ENCODE measurements at regions not wholly inside any gene's neighbourhood (a gene's known extent, or its start where the extent isn't known, plus 50 kb on each side); places are given as distances from the start of the nearest gene placed in this dataset.
"Not testable (repeated sequence)": the region's sequence is repeated elsewhere in the genome, so short reads cannot be mapped to it uniquely, and the experiment has no call there.

DNA sequence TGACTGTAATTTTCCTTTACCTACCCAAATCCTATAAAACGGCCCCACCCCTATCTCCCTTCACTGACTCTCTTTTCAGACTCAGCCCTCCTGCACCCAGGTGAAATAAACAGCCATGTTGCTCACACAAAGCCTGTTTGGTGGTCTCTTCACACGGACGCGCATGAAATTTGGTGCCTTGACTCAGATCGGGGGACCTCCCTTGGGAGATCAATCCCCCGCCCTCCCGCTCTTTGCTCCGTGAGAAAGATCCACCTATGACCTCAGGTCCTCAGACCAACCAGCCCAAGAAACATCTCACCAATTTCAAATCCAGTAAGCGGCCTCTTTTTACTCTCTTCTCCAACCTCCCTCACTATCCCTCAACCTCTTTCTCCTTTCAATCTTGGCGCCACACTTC lies 1344.7 kb upstream of the GOT2 start:
- not testable (repeated sequence) for DNase-seq

DNA sequence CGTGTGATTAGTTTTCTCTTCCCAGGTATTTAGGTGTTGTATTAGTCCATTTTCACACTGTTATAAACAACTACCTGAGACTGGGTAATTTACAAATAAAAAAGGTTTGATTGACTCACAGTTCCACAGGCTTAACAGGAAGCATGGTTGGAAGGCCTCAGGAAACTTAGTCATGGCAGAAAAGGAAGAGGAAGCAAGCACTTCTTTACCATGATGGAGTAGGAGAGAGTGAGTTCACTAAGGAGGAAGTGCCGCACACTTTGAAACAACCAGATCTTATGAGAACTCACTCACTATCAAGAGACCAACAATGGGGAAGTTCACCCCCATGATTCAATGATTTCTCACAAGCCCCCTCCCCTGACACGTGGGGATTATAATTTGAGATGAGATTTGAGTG lies 1343.7 kb upstream of the GOT2 start:
- DNase-seq, result no peak

DNA sequence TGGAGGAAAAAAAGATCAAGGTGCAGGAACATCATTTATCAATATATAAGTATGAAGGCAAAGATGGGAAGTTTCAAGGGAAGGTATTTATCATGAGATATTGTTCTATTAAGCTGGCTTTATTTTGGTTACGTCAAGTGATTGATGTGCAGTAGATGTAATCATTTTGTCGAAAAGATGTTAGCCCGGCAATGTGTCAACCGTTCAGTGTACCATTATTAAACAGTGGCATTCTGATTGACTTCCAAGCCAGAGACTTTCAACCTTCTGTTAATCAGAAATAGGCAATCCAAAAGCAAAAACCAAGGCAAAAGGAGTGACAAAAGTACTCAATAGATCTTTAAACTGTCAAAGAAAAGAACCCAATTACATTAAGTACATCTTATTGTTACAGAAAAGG lies 1340.3 kb upstream of the GOT2 start:
- no peak for DNase-seq

DNA sequence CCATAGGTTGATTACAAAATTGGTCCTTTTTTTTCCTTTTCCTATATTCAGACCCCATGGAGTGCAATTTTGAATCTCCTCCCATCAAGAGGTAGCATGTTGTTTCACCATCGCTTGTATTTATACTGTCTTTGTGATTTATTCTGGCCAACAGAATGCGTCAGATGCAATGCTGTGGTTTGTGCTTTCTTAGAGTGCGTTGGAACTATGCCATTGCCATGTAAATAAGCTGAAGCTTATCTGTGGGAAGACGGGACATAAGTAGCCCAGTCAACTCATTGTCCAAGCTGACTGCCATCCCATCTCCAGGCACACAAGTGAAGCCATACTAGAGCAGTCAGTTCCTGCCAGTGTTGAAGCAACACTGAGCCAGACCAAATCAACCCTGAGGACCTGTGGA lies 1339.3 kb upstream of the GOT2 start:
- no peak for DNase-seq

DNA sequence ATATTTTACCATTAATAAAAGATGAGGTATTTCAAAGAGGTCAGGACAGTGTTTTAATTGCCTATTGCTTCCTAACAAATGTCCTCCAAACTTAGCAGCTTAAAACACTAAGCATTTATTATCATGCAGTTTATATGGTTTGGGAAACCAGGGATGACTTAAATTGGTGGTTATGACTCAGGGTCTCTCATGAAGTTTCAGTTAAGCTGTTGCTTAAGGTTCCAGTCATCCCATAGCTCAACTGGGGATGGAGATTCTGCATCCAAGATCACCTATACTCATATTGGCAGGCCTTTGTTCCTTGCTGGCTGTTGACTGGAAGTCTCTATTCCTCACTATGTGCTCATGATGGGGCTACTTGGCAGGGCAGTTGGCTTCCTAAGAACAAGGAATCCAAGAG lies 1329.9 kb upstream of the GOT2 start:
- no peak for DNase-seq

DNA sequence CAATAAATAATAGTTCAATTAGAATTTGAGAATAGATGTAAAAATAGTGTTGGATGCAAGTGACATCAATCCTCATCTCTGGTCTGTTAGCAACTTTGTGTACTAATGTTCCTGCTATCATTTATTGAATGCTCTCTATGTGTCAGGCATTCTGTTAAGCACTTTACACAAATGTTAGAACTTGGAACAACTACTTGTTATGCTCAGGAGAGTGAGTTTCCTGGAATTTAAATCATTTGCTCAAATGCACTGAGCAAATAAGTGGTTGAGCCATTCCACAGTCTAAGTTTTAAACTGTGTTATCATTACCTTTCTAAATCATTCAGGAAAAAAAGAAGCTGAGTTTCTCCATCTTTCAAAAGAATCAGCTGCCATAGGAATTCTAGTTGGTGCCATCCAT lies 1327.3 kb upstream of the GOT2 start:
- DNase-seq, result no peak

DNA sequence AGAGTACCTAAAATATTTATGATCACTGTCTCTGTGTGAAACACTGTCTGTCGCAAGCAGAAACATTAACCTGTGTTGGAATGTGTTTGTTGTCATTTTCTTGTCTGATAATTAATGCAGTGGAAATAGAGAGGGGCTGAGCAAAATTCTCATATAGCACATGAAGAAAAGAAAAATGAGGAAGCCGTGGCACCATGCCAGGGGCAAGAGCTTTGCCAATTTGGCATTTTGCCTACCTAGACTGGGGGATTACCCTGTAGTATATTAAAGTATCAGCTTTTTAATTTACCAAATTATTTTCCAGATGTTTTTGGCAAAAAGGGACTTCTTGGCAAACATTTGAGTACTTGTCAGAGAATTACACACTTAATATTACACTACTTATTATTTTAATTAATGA lies 1326.6 kb upstream of the GOT2 start:
- no peak for DNase-seq

DNA sequence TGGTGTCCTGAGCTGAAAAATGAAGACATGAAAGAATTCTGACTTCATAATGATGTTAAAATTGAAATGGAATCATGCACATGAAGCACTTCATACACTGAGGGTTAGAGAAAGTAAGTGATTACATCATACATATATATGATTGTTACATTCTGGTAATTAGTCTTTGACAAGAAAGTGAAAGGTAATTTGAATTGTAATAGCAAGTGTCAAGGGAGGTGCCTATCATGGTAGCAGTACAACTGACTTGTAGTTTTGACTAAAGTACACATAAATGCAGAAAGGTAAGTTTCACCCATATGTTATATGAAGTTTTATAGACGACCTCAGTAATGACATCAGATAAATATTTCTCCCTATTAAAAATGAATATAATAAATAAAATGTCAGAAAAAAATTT lies 1325.0 kb upstream of the GOT2 start:
- DNase-seq, result no peak

DNA sequence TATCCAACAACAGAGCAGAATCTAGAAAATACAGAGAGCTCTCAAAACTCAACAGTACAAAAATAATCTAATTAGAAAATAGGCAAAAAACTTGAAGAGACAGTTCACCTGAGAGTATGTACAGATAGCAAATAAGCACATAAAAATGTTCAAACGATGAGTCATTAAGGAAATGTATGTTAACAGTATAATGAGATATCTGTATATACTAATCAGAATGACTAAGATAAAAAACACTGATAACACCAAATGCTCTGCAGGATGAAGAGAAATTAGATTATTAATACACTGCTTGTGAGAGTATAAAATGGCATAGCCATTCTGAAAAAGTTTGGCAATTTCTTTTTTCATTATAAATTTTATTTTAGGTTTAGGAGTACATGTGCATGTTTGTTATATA lies 1307.6 kb upstream of the GOT2 start:
- no peak for DNase-seq

DNA sequence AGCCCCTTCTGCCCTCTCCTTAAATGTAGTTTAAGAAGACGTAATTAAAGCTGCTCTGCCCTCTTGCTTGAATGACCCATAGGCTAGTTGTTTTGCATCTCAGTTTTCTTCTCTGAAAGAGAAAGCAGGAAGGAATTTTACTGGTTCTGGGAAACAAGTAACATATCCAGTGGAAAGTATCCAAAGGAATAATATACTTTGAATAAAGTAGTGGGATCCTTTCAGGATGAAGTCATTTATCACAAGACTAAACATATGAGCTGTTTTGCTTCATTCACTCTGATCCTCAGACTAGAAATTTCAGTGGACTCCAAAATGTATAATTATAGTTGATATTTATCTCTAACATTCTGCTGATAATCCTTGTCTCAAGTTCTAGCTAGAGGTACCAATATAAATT lies 1297.6 kb upstream of the GOT2 start:
- no peak for DNase-seq

DNA sequence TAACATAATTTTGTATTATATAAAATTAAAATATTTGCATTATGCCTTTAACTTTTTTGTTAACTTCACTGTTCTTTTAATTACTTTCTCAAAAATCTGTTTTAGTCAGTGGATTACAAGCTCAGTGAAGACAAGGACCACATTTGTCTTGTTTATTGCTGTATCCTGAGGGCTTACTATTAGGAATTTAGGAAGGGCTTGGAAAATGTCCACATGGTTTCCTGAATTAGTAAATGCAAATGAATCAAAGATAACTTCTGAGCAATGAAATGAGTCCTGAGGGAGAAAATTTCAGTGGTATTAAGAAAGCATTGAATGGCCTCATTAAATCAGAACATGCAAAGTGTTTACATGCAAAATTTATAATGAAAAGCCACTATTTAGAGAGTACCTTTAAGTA lies 1293.2 kb upstream of the GOT2 start:
- no peak for DNase-seq

DNA sequence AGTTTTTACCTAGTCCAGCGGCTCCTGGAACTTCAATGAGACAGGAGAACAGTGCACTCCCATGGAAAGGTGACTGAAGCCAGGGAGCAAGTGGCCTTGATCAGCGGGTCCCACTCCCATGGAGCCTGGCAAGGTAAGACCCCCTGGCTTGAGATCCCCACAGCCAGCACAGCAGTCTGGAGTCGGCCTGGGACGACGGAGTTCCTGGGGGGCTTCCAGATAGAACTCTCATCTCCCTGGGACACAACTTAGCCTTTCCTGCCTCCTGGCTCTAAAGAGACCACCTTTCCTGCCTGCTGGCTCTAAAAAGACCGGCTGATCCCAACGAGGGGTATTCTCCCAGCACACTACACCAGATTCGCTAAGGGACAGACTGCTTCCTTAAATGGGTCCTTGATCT lies 1279.0 kb upstream of the GOT2 start:
- no peak for DNase-seq

DNA sequence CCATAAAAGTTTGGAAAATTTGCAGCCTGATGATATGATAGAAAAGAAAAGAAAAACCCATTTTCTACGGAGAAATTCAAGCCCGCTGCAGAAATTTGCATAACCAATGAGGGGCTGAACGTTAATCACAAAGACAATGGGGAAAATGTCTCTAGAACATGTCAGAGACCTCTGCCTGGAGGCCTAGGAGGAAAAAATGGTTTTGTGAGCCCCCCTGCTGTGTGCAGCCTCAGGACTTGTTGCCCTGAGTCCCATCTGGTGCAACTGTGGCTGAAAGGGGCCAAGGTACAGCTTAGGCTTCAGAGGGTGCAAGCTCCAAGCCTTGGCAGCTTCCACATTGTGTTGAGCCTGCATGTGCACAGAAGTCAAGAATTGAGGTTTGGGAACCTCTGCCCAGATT lies 1267.4 kb upstream of the GOT2 start:
- DNase-seq, result no peak

DNA sequence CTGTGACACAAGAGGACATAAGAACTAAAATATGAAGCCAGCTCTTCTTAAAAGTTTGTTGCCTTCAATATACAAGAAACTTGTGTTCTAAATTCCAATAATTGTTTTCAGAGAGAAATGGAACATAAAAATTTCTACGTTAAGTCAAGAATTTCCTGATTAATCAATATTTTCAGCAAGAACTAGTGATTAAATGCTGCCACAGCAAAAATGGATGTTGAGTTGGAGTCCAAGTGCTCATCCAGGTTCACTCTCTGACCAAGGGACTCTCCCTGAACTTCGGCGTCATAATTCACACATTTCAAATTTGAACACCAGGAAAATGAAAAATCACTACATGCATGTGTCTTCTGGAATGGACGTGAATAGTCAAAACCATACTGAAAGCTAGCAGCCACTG lies 1263.6 kb upstream of the GOT2 start:
- DNase-seq, result no peak

DNA sequence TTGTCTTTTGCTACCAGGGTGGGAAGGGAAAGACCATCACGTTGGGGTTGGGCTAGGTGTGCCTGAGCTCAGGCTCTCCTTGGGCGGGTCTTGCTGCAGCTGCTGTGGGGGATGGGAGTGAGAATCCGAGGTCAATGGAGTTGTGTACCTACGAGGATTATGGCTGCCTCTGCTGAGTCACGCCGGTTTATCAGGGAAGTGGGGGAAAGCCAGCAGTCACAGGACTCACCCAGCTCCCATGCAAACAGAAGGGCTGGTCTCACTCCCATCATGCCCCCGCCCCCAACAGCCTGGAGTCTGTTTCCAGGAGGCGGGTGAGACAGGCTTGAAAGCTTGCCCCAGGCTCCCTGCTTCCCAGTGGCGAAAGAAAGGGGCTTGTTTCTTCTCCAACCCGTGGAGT lies 1259.0 kb upstream of the GOT2 start:
- peak; percentile 12 for DNase-seq

DNA sequence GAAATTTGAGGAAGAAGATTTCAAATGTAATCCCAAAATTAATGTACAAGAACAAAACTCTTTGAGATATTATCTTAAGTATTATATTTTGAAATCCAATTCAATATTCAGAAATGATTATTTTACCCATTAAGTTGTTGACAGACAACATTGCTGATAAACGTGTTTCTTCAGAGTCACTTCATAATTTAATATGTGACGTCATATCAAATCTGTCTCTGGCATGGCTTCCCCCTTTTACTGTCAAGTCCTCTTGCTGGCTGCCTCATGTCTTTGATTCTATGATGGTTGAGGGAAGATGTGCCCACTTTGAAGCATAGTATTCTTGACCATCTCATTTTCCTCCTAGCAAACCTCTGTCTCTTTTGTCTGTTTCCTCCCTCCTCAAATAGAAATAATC lies 1257.1 kb upstream of the GOT2 start:
- DNase-seq, result no peak

DNA sequence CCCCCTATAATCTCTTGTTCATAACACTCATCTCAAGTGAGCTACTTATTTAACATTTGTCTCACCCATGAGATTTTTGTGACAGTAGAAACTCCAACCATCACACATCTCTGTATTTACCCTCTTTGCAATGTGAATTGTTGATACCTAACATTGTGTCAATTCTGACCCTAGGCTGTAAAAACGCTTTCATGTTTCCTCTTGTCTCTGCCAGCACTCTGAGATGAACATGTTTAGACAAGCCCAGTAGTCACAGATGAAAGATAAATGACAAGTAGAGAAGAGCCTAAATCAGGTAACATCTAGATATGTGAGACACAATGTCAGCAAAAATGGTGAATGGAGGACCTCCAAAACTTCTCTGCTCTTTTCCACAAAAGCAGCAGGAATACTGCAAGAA lies 1254.5 kb upstream of the GOT2 start:
- DNase-seq, result no peak

DNA sequence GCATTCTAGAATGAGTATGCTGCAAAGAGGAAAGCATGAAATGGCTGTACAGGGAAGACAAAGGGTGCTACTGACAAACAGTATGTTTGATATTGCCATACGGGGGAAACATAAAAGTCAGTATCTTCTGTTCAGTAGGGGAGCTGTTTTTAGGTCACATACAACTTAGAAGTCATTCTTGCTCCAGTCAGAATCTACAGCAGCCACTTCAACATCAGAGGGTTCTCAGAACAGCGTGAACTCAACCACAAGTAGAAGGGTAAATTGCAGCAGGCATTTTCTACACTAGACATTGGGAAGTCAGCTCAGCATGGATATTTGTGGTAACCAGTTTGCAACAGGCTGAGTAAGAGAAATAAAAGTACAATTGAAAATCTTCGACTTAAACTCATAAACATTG lies 1241.8 kb upstream of the GOT2 start:
- peak; percentile 33 for DNase-seq

DNA sequence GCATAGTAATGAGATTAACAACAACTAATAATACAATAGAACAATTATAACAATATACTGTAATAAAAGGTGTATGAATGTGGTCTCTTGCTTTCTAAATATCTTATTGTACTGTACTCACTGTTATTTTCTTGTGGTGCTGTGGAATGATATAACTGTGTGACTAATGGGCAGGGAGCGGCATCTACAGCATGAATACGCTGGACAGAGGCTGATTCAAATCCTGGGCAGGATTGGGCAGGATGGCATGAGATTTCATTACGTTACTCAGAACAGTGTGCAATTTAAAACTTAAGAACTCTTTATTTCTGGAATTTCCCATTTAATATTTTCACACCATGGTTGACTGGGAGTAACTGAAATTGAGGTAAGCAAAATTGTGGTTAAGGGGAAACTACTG lies 1239.8 kb upstream of the GOT2 start:
- DNase-seq, result no peak

DNA sequence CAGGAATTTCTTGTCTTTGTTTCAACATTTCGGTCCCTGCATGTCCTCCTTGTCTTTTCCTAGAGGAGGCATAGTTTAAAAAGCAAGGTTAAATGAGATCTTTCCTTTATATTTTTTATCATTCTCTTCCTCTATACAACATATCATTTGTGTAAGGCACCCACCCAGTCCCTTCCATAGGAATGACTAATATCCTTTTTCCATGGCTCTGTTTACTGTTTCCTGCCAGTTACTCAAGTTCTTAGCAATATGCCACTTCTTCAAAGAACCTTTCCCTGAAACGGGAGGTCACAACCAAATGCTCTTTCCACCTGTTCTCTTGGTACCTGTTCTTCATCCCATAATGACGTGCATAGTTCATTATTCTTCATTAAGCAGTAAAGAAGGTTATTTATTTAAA lies 1237.1 kb upstream of the GOT2 start:
- no peak for DNase-seq

DNA sequence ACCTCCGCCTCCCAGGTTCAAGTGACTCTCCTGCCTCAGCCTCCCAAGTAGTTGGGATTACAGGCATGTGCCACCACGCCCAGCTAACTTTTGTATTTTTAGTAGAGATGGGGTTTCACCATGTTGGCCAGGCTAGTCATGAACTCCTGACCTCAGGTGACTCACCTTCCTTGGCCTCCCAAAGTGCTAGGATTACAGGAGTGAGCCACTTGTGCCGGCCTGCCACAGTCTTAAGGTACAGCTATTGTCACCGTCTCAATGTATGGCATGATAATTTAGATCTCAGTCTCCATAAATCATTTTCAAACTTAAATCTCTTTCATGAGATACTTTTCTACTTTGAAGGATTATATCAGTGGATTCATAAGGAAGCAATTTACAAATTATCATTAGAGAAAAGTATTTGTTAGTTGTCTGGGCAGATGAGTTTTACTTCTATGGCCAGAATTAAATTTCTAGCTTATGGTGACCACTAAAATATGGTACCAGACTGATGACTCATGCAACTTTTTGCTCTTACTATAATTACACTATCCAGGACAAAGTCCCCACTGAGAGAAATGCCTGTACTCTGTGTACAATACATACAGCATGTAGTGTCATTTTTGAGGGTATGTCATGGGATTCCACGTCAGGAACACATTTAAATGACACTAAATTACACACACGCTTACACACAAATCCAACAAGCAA lies 1230.3 kb upstream of the GOT2 start:
- no peak for DNase-seq

DNA sequence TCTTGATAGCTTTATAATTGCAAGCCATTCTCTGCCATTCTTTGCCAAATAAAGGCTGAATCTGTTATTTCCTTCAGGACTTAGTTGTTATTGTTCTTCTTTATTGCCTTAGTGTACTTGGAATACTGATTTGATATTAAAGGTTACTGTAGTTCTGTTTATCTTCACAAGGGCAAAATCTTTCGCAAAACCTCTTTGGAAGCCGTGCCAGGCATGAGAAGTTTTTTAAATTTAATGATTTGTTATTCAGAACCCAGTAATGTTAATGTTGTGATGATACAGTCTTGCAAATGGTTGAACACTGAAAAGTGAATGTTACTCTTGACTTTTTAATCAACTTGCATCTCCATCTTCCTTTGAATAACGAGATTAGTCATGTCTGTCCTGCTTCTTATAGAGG lies 1225.2 kb upstream of the GOT2 start:
- DNase-seq, result no peak

DNA sequence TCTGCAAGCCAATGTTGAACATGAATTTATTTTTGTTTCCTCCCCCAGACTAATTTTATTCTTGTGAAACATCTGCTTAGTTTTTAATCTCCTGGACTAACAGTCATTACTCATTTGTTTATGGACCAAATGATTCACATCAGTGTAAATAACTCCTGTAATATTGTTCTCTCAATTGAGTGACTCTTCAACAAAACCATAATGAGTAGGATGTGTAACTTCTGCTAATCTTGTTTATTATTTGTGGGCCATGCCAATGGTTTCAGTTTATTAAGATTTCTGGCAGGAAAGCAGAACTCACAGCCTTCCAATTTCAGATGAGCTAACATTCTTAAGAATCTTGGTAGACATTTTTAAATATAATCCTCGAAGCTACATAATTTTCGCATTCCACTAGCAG lies 1216.3 kb upstream of the GOT2 start:
- no peak for DNase-seq

DNA sequence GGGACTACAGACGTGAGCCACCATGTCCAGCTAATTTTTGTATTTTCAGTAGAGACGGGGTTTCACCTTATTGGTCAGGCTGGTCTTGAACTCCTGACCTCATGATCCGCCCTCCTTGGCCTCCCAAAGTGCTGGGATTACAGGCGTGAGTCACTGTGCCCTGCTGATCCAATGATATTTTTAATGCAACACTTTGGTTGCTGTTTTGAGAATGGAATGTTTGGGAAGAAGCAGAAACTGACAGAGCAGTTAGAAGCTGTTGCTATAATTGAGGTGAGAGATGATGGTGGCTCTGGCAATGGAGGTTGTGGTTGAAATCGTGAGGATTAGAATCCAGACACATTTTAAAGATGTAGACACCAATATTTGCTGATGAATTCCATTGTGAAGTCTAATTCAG lies 1209.9 kb upstream of the GOT2 start:
- DNase-seq, result not testable (repeated sequence)

DNA sequence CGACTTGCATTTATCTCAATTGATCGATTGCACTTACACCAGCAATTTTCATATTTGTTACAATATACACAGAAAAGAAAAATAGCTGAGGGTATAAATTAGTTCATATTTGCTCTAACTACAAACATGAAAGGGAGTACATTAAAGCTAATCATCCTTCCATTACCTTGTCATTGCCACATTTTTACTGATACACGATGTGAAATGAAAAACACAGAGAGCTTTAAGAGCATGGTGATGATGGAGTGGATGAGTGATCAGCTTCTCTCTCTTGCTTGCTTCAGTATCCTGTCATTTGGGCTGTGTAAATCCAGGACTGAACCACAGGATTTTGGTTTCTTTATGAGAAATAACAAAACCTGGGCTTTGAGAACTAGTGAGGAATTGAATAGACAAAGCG lies 1207.5 kb upstream of the GOT2 start:
- no peak for DNase-seq

DNA sequence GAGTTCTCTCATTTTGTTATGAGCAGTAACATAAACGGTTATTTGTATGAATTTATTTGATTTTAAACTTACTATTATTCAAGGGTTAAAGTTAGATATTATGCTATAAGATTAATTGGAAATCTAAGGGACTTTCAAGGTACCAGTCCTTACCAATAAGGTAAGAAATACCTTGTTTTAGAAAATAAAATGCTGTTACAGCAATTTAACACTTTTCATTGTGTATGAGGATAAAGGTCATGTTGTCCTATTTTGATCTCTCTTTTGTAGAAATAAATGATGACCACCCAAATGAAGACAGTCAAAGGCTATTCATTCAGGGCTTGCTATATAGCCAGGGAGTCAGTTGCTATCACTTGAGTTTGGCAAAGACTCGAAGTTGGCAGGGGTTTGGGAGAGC lies 1185.9 kb upstream of the GOT2 start:
- no peak for DNase-seq

All from RPMI8226 (cell line).